ENCODE measurements at regions not wholly inside any gene's neighbourhood (a gene's known extent, or its start where the extent isn't known, plus 50 kb on each side); places are given as distances from the start of the nearest gene placed in this dataset.

DNA sequence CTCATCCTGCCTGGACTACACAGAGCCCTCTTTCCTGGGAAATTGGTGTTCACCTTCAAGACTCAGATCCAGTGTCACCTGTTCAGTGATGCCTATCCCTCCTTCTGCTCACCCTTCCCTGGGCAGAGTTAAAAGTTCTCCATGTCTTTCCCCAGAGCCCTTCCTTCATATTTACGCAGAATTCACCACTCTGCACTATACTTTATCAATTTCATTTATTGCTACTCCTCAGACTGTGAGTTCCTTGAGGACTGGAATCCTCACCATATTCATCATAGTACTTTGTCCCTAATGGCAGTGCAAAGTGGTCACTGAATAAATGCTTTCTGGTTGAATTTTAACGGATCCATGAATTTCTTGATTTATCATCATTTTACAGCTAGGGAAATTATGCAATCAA lies 300.0 kb downstream of the CHRM3 start:
- no peak overlapping the region for H3K18ac ChIP-seq (ENCODE audit: extremely low read depth, low read length)
- H2AK5ac ChIP-seq (ENCODE audit: low read depth, low read length): no peak overlapping the region
- H3K9ac ChIP-seq (replicated peaks in 1 of 4; ENCODE audit: extremely low read depth in 1 of 4, low read depth in 3 of 4, low read length in 3 of 4): no peak overlapping the region
- H2BK20ac ChIP-seq (ENCODE audit: low read length): no peak overlapping the region
- no peak overlapping the region for H3K56ac ChIP-seq (replicated peaks; ENCODE audit: insufficient read length, low read depth, low read length)
- ChIA-PET CTCF (ENCODE audit: partially characterized antibody) (interaction anchor here (0.8 kb wide), 1 partner anchor 20 kb away, joined by 4 read pairs; no protein-coding TSS in a partner anchor), POLR2A (ENCODE audit: partially characterized antibody) (no interaction called here)
- H2BK5ac ChIP-seq (ENCODE audit: low read depth, low read length): no peak overlapping the region
- FAIRE-seq (no peak), DNase-seq (ENCODE audit: low read depth in 1 of 2, low spot score in 2 of 2) (no peak)
- WGBS, 2 experiments (ENCODE audit: extremely low coverage in 1 of 2, insufficient coverage in 1 of 2, insufficient read length in 1 of 2, insufficient replicate concordance in 2 of 2, low coverage in 1 of 2, low lambda C conversion rate in 2 of 2, missing lambda C conversion rate in 1 of 2): 83% methylated on average over 2 of the region's 2 CpGs; no CpG with 5 or more reads in 1 of the 2 experiments
- H3K4ac ChIP-seq (replicated peaks; ENCODE audit: insufficient read length, low read depth, low read length): no peak overlapping the region
- TF ChIP-seq JUND (IDR thresholded peaks at IDR 0.05; ENCODE audit: low read length) (no peak), MAFK (IDR thresholded peaks at IDR 0.05; ENCODE audit: low read depth, low read length) (no peak), POLR2AphosphoS5 (IDR thresholded peaks at IDR 0.05; ENCODE audit: low read depth, low read length) (no peak), BRCA1 (IDR thresholded peaks at IDR 0.05; ENCODE audit: low read depth, low read length) (no peak), CHD2 (IDR thresholded peaks at IDR 0.05; ENCODE audit: low read length) (no peak), NRF1 (IDR thresholded peaks at IDR 0.05; ENCODE audit: low read depth, low read length) (no peak), CREB1 (IDR thresholded peaks at IDR 0.05) (no peak), EGR1 (IDR thresholded peaks at IDR 0.05; ENCODE audit: borderline replicate concordance, low read depth, low read length) (no peak)
- TF ChIP-seq, protein P1, sequence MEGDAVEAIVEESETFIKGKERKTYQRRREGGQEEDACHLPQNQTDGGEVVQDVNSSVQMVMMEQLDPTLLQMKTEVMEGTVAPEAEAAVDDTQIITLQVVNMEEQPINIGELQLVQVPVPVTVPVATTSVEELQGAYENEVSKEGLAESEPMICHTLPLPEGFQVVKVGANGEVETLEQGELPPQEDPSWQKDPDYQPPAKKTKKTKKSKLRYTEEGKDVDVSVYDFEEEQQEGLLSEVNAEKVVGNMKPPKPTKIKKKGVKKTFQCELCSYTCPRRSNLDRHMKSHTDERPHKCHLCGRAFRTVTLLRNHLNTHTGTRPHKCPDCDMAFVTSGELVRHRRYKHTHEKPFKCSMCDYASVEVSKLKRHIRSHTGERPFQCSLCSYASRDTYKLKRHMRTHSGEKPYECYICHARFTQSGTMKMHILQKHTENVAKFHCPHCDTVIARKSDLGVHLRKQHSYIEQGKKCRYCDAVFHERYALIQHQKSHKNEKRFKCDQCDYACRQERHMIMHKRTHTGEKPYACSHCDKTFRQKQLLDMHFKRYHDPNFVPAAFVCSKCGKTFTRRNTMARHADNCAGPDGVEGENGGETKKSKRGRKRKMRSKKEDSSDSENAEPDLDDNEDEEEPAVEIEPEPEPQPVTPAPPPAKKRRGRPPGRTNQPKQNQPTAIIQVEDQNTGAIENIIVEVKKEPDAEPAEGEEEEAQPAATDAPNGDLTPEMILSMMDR (IDR thresholded peaks at IDR 0.05; ENCODE audit: control extremely low read depth in 1 of 3, insufficient read depth in 1 of 3, low read depth in 1 of 3, low read length in 3 of 3): no peak
- no peak overlapping the region for H3K4me2 ChIP-seq (ENCODE audit: insufficient read depth in 1 of 2, low read depth in 2 of 2, low read length in 2 of 2)
- no peak overlapping the region for H2BK12ac ChIP-seq (ENCODE audit: low read depth, low read length)
- no peaks in the 10 kb centered on the region for H3K9me3 ChIP-seq (ENCODE audit: insufficient read depth in 2 of 2, low read depth in 1 of 2, low read length in 1 of 2)
- no peak overlapping the region for H2BK120ac ChIP-seq (replicated peaks; ENCODE audit: low read depth, low read length)
- H3K79me1 ChIP-seq (ENCODE audit: low read depth, low read length): no peaks in the 10 kb centered on the region
- no peak overlapping the region for H3K14ac ChIP-seq (ENCODE audit: insufficient read length)
- no peak overlapping the region for H4K8ac ChIP-seq (ENCODE audit: extremely low read depth, insufficient read depth, low read length)
- no peaks in the 10 kb centered on the region for H3K23me2 ChIP-seq (ENCODE audit: low read depth, low read length)
- no peak overlapping the region for H4K91ac ChIP-seq (replicated peaks; ENCODE audit: insufficient read length, low read length)
- no peak overlapping the region for H4K5ac ChIP-seq (ENCODE audit: insufficient read length, low read depth, low read length)
- no peak overlapping the region for H2AFZ ChIP-seq (ENCODE audit: low read length)
- no peak overlapping the region for H3K23ac ChIP-seq (ENCODE audit: insufficient read length)
- H2BK15ac ChIP-seq (ENCODE audit: low read length): no peak overlapping the region
- no peaks in the 10 kb centered on the region for H3K36me3 ChIP-seq (ENCODE audit: control insufficient read depth in 2 of 4, insufficient read depth in 4 of 4, low read length in 3 of 4)
- H4K20me1 ChIP-seq (replicated peaks in 1 of 2; ENCODE audit: control insufficient read depth in 1 of 2, insufficient read depth in 2 of 2, low read length in 2 of 2): no peaks in the 10 kb centered on the region
- no peak overlapping the region for H3K4me3 ChIP-seq (ENCODE audit: extremely low read depth in 1 of 4, insufficient read depth in 2 of 4, low read depth in 3 of 4, low read length in 4 of 4)
- H3K27me3 ChIP-seq (replicated peaks in 1 of 4; ENCODE audit: control insufficient read depth in 3 of 4, extremely low read depth in 1 of 4, insufficient read depth in 3 of 4, low read length in 3 of 4): no peaks in the 10 kb centered on the region
- no peaks in the 10 kb centered on the region for H3K79me2 ChIP-seq (ENCODE audit: control insufficient read depth in 1 of 2, insufficient read depth in 2 of 2, low read length in 2 of 2)
- H3K27ac ChIP-seq (ENCODE audit: low read depth, low read length): no peak overlapping the region
- H3K4me1 ChIP-seq (replicated peaks in 1 of 4; ENCODE audit: control insufficient read depth in 3 of 4, insufficient read depth in 4 of 4, low read length in 3 of 4): no peaks in the 10 kb centered on the region

Measured in H1 (cell line).